ENCODE measurements at regions not wholly inside any gene's neighbourhood (a gene's known extent, or its start where the extent isn't known, plus 50 kb on each side); places are given as distances from the start of the nearest gene placed in this dataset.
"Not testable (repeated sequence)": the region's sequence is repeated elsewhere in the genome, so short reads cannot be mapped to it uniquely, and the experiment has no call there.

- Histone ChIP-seq H3K4me3 (replicated peaks in 1 of 3; ENCODE audit: low read depth in 2 of 3, low read length in 3 of 3) (no peak overlapping the region), H2AFZ (ENCODE audit: insufficient read depth, low read depth, low read length, poor library complexity, severe bottlenecking) (no peak overlapping the region), H3K9me3 (replicated peaks in 1 of 2; ENCODE audit: control insufficient read depth in 1 of 2, insufficient read depth in 1 of 2, low read length in 2 of 2) (no peaks in the 10 kb centered on the region), H3K4me2 (replicated peaks; ENCODE audit: extremely low read depth, low read length, poor library complexity, severe bottlenecking) (no peak overlapping the region), H3K9ac (ENCODE audit: insufficient read depth, low read length, poor library complexity, severe bottlenecking) (no peak overlapping the region), H3K27ac (ENCODE audit: low read depth in 1 of 2, low read length in 2 of 2) (no peak overlapping the region), H3K27me3 (ENCODE audit: control insufficient read depth in 2 of 2, insufficient read depth in 2 of 2, low read length in 2 of 2) (no peaks in the 10 kb centered on the region), H3K79me2 (ENCODE audit: insufficient read depth, low read length) (no peaks in the 10 kb centered on the region), H3K36me3 (replicated peaks in 1 of 2; ENCODE audit: control insufficient read depth in 1 of 2, insufficient read depth in 2 of 2, low read length in 2 of 2) (no peaks in the 10 kb centered on the region), H3K4me1 (ENCODE audit: control insufficient read depth in 1 of 2, insufficient read depth in 2 of 2, low read length in 2 of 2) (no peaks in the 10 kb centered on the region), H4K20me1 (ENCODE audit: insufficient read depth, low read length) (no peaks in the 10 kb centered on the region)
- no peak for DNase-seq
- Mint-ChIP-seq H3K9me3 (peaks cover 0 to 3% (median 0%) of the 10 kb centered on the region in 7 donors), H3K27ac (no peak overlapping the region), H3K27me3 (ENCODE audit: low read depth in 3 of 3) (no peaks in the 10 kb centered on the region), H3K4me1 (no peaks in the 10 kb centered on the region), H3K36me3 (no peaks in the 10 kb centered on the region), H3K4me3 (no peak overlapping the region)
- intact Hi-C loops (cut with micrococcal nuclease) = no loop called here
- WGBS (ENCODE audit: insufficient coverage) = no CpG with 5 or more reads among the region's 2 CpGs
- no peak for TF ChIP-seq CTCF (IDR thresholded peaks at IDR 0.05)
Observed at GRCh38 chr6:92399911-92400310, 1019.4 kb downstream of the EPHA7 start.

- H3K9ac ChIP-seq (ENCODE audit: insufficient read depth, low read length, poor library complexity, severe bottlenecking); H3K27me3 ChIP-seq (ENCODE audit: control insufficient read depth in 2 of 2, insufficient read depth in 2 of 2, low read length in 2 of 2); H3K36me3 Mint-ChIP-seq; H2AFZ ChIP-seq (ENCODE audit: insufficient read depth, low read depth, low read length, poor library complexity, severe bottlenecking); H3K4me3 Mint-ChIP-seq; H3K79me2 ChIP-seq (ENCODE audit: insufficient read depth, low read length); DNase-seq; intact Hi-C loops (cut with micrococcal nuclease); H3K4me1 Mint-ChIP-seq; H3K27ac Mint-ChIP-seq; H3K4me3 ChIP-seq (replicated peaks in 1 of 3; ENCODE audit: low read depth in 2 of 3, low read length in 3 of 3); H3K27me3 Mint-ChIP-seq (ENCODE audit: low read depth in 3 of 3); H3K4me2 ChIP-seq (replicated peaks; ENCODE audit: extremely low read depth, low read length, poor library complexity, severe bottlenecking); H3K9me3 Mint-ChIP-seq; H3K36me3 ChIP-seq (replicated peaks in 1 of 2; ENCODE audit: control insufficient read depth in 1 of 2, insufficient read depth in 2 of 2, low read length in 2 of 2); H3K4me1 ChIP-seq (ENCODE audit: control insufficient read depth in 1 of 2, insufficient read depth in 2 of 2, low read length in 2 of 2); H3K27ac ChIP-seq (ENCODE audit: low read depth in 1 of 2, low read length in 2 of 2); H4K20me1 ChIP-seq (ENCODE audit: insufficient read depth, low read length): not testable (repeated sequence)
- 87% methylated on average over 8 of the region's 8 CpGs for WGBS (ENCODE audit: insufficient coverage)
- peaks cover 0 to 10% of the 10 kb centered on the region in 2 donors for H3K9me3 ChIP-seq (replicated peaks in 1 of 2; ENCODE audit: control insufficient read depth in 1 of 2, insufficient read depth in 1 of 2, low read length in 2 of 2)
Observed at GRCh38 chr6:92388706-92389105, 1030.7 kb downstream of the EPHA7 start.
